ENCODE measurements at regions not wholly inside any gene's neighbourhood (a gene's known extent, or its start where the extent isn't known, plus 50 kb on each side); places are given as distances from the start of the nearest gene placed in this dataset.

GRCh38 chr4:115740806-115741205 lies 627.4 kb upstream of the NDST4 start:
- in situ Hi-C loops (cut with MboI; ENCODE audit: low sequenced_read_pairs), result no loop called here
- H3K18ac ChIP-seq (ENCODE audit: low read depth, low read length), result no peak overlapping the region
- no peak overlapping the region for H3K4me3 ChIP-seq (ENCODE audit: insufficient read depth, low read depth, low read length)
- no peak overlapping the region for H3K4me2 ChIP-seq (ENCODE audit: low read depth, low read length)
- no peak overlapping the region for H4K5ac ChIP-seq (ENCODE audit: low read depth, low read length)
- no peak overlapping the region for H2BK20ac ChIP-seq (ENCODE audit: low read depth, low read length)
- H3K9me1 ChIP-seq (ENCODE audit: insufficient read depth, low read length), result no peaks in the 10 kb centered on the region
- no CpG with 5 or more reads among the region's 1 CpG for WGBS, 2 experiments (ENCODE audit: extremely low coverage in 2 of 2, insufficient read length in 1 of 2)
- H3K4me1 ChIP-seq (ENCODE audit: control insufficient read depth, insufficient read depth, low read length), result no peaks in the 10 kb centered on the region
- no peak overlapping the region for H2BK120ac ChIP-seq (ENCODE audit: low read depth, low read length)
- H3K4ac ChIP-seq (ENCODE audit: low read depth, low read length), result no peak overlapping the region
- no peak overlapping the region for H3K27ac ChIP-seq (ENCODE audit: insufficient read depth, low read length)
- no peak overlapping the region for H2AK9ac ChIP-seq (replicated peaks; ENCODE audit: low read depth, low read length, poor library complexity)
- no peak overlapping the region for H3K23ac ChIP-seq (ENCODE audit: low read depth, low read length)
- H3K14ac ChIP-seq (replicated peaks; ENCODE audit: low read depth, low read length), result no peak overlapping the region
- H4K8ac ChIP-seq (ENCODE audit: low read depth in 2 of 2, low read length in 2 of 2), result no peak overlapping the region
- H3K56ac ChIP-seq (ENCODE audit: extremely low read depth, insufficient read depth, low read length), result no peak overlapping the region
- TF ChIP-seq MAFK (IDR thresholded peaks at IDR 0.05; ENCODE audit: low read depth, low read length) (no peak), USF2 (IDR thresholded peaks at IDR 0.05; ENCODE audit: low read depth, low read length) (no peak), SMC3 (IDR thresholded peaks at IDR 0.05; ENCODE audit: low read depth, low read length) (no peak), RFX5 (IDR thresholded peaks at IDR 0.05; ENCODE audit: low read depth, low read length) (no peak), CTCF (conservative IDR thresholded peaks at IDR 0.05; ENCODE audit: low read depth, low read length) (no peak), RAD21 (IDR thresholded peaks at IDR 0.05; ENCODE audit: low read length) (no peak)
- no peak overlapping the region for H3K9ac ChIP-seq (ENCODE audit: low read depth, low read length)
- H3K79me1 ChIP-seq (ENCODE audit: low read depth in 1 of 2, low read length in 2 of 2), result no peaks in the 10 kb centered on the region
- H3K9me3 ChIP-seq (ENCODE audit: control insufficient read depth, insufficient read depth, low read length), result peaks cover 2% of the 10 kb centered on the region; the same call in 1 of the 2 replicates
- H2BK5ac ChIP-seq (ENCODE audit: low read depth, low read length, poor library complexity, severe bottlenecking), result no peak overlapping the region
- no peak overlapping the region for H4K91ac ChIP-seq (ENCODE audit: insufficient read depth, low read depth, low read length)
- DNase-seq, result no peak
- H4K20me1 ChIP-seq (ENCODE audit: insufficient read depth, low read length), result no peaks in the 10 kb centered on the region
- POLR2A ChIA-PET (ENCODE audit: unreplicated experiment), result no interaction called here
- H2AK5ac ChIP-seq (ENCODE audit: low read depth, low read length), result no peak overlapping the region
- H3K36me3 ChIP-seq (ENCODE audit: control insufficient read depth, insufficient read depth, low read length), result no peaks in the 10 kb centered on the region
- dilution Hi-C loops (cut with HindIII; ENCODE audit: low sequenced_read_pairs, unreplicated experiment), result no loop called here
- ATAC-seq (ENCODE audit: low read depth), result no peak
- no peaks in the 10 kb centered on the region for H3K27me3 ChIP-seq (ENCODE audit: control insufficient read depth, insufficient read depth, low read length)
- H2AFZ ChIP-seq (replicated peaks; ENCODE audit: low read length, poor library complexity), result no peak overlapping the region
- CTCF ChIA-PET, result no interaction called here
- intact Hi-C loops (cut with micrococcal nuclease), result no loop called here
- no TSS peak for BruUV-seq (replicated peaks)
- H2BK15ac ChIP-seq (ENCODE audit: low read depth, low read length), result no peak overlapping the region

Measured in IMR-90 (cell line).